Breast epithelium (tissue), 4 donors: ENCODE measurements at regions not wholly inside any gene's neighbourhood (a gene's known extent, or its start where the extent isn't known, plus 50 kb on each side); places are given as distances from the start of the nearest gene placed in this dataset.
A peak's percentile ranks its signal among the peaks of the same experiment; 100 is the strongest.

ENCODE experiments used
- DNase-seq, 2 donors: peaks; one replicate each; pipeline ENCODE4 v3.0.0-alpha.2; 2019; ENCODE audit warnings: low spot score in 2 of 2
- H3K27ac ChIP-seq, 2 donors: fragments of 200-600 bp; sonication (generic) in 1 of 2; one replicate each; pipeline ENCODE4 v1.5.1; 2016 to 2019; ENCODE audit warnings: mild to moderate bottlenecking in 1 of 2
- H3K27me3 ChIP-seq, 2 donors: fragments of 200-600 bp; sonication (generic) in 1 of 2; one replicate each; pipeline versions ENCODE4 v1.5.1 to v1.6.0; 2017 to 2019; ENCODE audit warnings: control low read depth in 1 of 2, mild to moderate bottlenecking in 1 of 2
- H3K36me3 ChIP-seq: fragments of 200-600 bp; one replicate; pipeline ENCODE4 v1.5.1; 2019
- H3K4me1 ChIP-seq, 2 donors: fragments of 200-600 bp; sonication (generic); one replicate each; pipeline ENCODE4 v1.5.1; 2016 to 2019; ENCODE audit warnings: control low read depth in 1 of 2
- H3K4me3 ChIP-seq, 3 donors: fragments of 200-600 bp; sonication (generic); 1 replicate in 2 of 3; 2 replicates in 1 of 3; pipeline ENCODE4 v1.5.1; 2016 to 2019; ENCODE audit warnings: mild to moderate bottlenecking in 3 of 3, moderate library complexity in 2 of 3
- H3K9me3 ChIP-seq, 2 donors: fragments of 200-600 bp; sonication (generic) in 1 of 2; one replicate each; pipeline ENCODE4 v1.5.1; 2016 to 2019; ENCODE audit warnings: control low read depth in 1 of 2
- CTCF ChIP-seq, 3 donors: fragments of 450-650 bp; IDR thresholded peaks; one replicate each; pipeline ENCODE4 v1.5.1; 2016 to 2017; ENCODE audit warnings: antibody characterized with exemption in 3 of 3, mild to moderate bottlenecking in 3 of 3, moderate library complexity in 3 of 3
- POLR2A ChIP-seq: fragments of 450-650 bp; IDR thresholded peaks from one replicate; pipeline ENCODE4 v1.6.1; 2016; ENCODE audit warnings: antibody characterized with exemption, mild to moderate bottlenecking, moderate library complexity
- POLR2AphosphoS5 ChIP-seq, 3 donors: sonication (generic); formaldehyde crosslinking; IDR thresholded peaks; one replicate each; pipeline ENCODE4 v1.6.1; 2017; ENCODE audit warnings: antibody characterized with exemption in 3 of 3
- intact Hi-C: fragments of 100-400 bp; cut with DNase I; formaldehyde crosslinking; loops from one replicate; pipeline ENCODE4 v1.15.1; 2023; ENCODE audit warnings: low total_unique reads

GRCh38 chr12:126890097-126890496, 1376.9 kb upstream of the TMEM132C start:
- DNase-seq: no peak
- intact Hi-C loops: no loop called here
- H3K4me3 ChIP-seq: no peak overlapping the region
- H3K27ac ChIP-seq: no peak overlapping the region
- H3K27me3 ChIP-seq: no peaks in the 10 kb centered on the region
- TF ChIP-seq POLR2AphosphoS5 (IDR thresholded peaks at IDR 0.05) (no peak), CTCF (IDR thresholded peaks at IDR 0.05) (no peak), POLR2A (no peak)
- H3K9me3 ChIP-seq: peaks cover 0 to 10% of the 10 kb centered on the region in 2 donors
- no peaks in the 10 kb centered on the region for H3K4me1 ChIP-seq
- no peaks in the 10 kb centered on the region for H3K36me3 ChIP-seq

- TF ChIP-seq POLR2A (no peak), POLR2AphosphoS5 (IDR thresholded peaks at IDR 0.05) (no peak), CTCF (IDR thresholded peaks at IDR 0.05) (no peak)
- no peaks in the 10 kb centered on the region for H3K4me1 ChIP-seq
- H3K36me3 ChIP-seq: no peaks in the 10 kb centered on the region
These were observed 1375.2 kb upstream of the TMEM132C start for GRCh38 chr12:126891789-126892188.

GRCh38 chr12:126895951-126896913, 1370.7 kb upstream of the TMEM132C start:
- Histone ChIP-seq H3K27ac (peak overlapping the region in 1 of 2 donors; percentile 5), H3K4me1 (no peaks in the 10 kb centered on the region), H3K36me3 (no peaks in the 10 kb centered on the region), H3K27me3 (no peaks in the 10 kb centered on the region), H3K4me3 (no peak overlapping the region), H3K9me3 (peaks cover 0 to 5% of the 10 kb centered on the region in 2 donors)
- intact Hi-C loops: no loop called here
- DNase-seq: no peak
- TF ChIP-seq POLR2A: no peak

More at GRCh38 chr12:126891789-126892188, 1375.2 kb upstream of the TMEM132C start:
- DNase-seq: no peak
- no peak overlapping the region for H3K4me3 ChIP-seq
- no peaks in the 10 kb centered on the region for H3K27me3 ChIP-seq
- intact Hi-C loops: no loop called here
- H3K9me3 ChIP-seq: peaks cover 0 to 10% of the 10 kb centered on the region in 2 donors
- no peak overlapping the region for H3K27ac ChIP-seq

- DNase-seq: no peak
- intact Hi-C loops: no loop called here
- Histone ChIP-seq H3K27ac (no peak overlapping the region), H3K27me3 (no peaks in the 10 kb centered on the region), H3K9me3 (no peaks in the 10 kb centered on the region), H3K36me3 (no peaks in the 10 kb centered on the region), H3K4me1 (no peaks in the 10 kb centered on the region), H3K4me3 (no peak overlapping the region)
- no peak for TF ChIP-seq POLR2A
- TF ChIP-seq CTCF (IDR thresholded peaks at IDR 0.05): no peak
- TF ChIP-seq POLR2AphosphoS5 (IDR thresholded peaks at IDR 0.05): no peak
These were observed 1369.9 kb upstream of the TMEM132C start for GRCh38 chr12:126897102-126897501.

GRCh38 chr12:126897778-126898177, 1369.2 kb upstream of the TMEM132C start:
- no peak overlapping the region for H3K27ac ChIP-seq
- intact Hi-C loops: no loop called here
- no peaks in the 10 kb centered on the region for H3K4me1 ChIP-seq
- no peaks in the 10 kb centered on the region for H3K36me3 ChIP-seq
- no peak for DNase-seq
- no peak overlapping the region for H3K4me3 ChIP-seq
- H3K27me3 ChIP-seq: no peaks in the 10 kb centered on the region
- no peaks in the 10 kb centered on the region for H3K9me3 ChIP-seq
- TF ChIP-seq POLR2AphosphoS5 (IDR thresholded peaks at IDR 0.05): no peak
- no peak for TF ChIP-seq CTCF (IDR thresholded peaks at IDR 0.05)
- no peak for TF ChIP-seq POLR2A
